ENCODE measurements at regions not wholly inside any gene's neighbourhood (a gene's known extent, or its start where the extent isn't known, plus 50 kb on each side); places are given as distances from the start of the nearest gene placed in this dataset.

GRCh38 chr6:41446907-41447545 lies 99.2 kb upstream of the FOXP4 start:
- TF ChIP-seq CTCF (IDR thresholded peaks at IDR 0.05) (no peak), REST (IDR thresholded peaks at IDR 0.05; ENCODE audit: insufficient read depth in 1 of 2, low read depth in 2 of 2, low read length in 1 of 2) (no peak), TCF7L2 (IDR thresholded peaks at IDR 0.05; ENCODE audit: low read depth, low read length) (no peak), POLR2AphosphoS5 (IDR thresholded peaks at IDR 0.05; ENCODE audit: low read depth, low read length) (no peak), SIN3A (IDR thresholded peaks at IDR 0.05; ENCODE audit: borderline replicate concordance, insufficient read depth, low read depth, low read length) (no peak)

All from Panc1 (cell line).